ENCODE measurements at regions not wholly inside any gene's neighbourhood (a gene's known extent, or its start where the extent isn't known, plus 50 kb on each side); places are given as distances from the start of the nearest gene placed in this dataset.
"Not testable (repeated sequence)": the region's sequence is repeated elsewhere in the genome, so short reads cannot be mapped to it uniquely, and the experiment has no call there.

GRCh38 chr10:63675171-63675570 lies 154.0 kb downstream of the REEP3 start:
- no peak for DNase-seq

DNA sequence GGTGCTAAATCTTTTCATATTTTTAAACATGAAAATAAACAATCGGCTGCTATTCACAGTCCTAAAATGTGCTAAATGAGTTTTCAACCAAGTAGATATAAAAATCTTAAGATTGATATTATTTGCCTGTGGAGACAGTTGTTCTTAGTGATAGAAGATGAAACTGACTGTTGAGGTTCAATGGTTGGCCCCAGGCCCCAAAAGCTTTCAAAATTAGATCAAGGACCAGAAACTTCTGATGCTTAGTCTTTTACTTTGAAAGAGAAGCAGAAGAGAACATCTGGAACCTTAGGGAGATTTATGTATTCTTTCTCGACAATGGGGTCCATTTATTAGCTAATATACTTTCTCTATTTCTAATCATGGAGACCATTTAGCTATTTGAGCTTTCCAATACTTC lies 155.8 kb downstream of the REEP3 start:
- DNase-seq, result no peak

- DNase-seq, result not testable (repeated sequence)
Measured at GRCh38 chr10:63680545-63680944, 159.3 kb downstream of the REEP3 start.

GRCh38 chr10:63681993-63682697 lies 160.9 kb downstream of the REEP3 start:
- no peak for DNase-seq

- DNase-seq, result not testable (repeated sequence)
Measured at GRCh38 chr10:63682698-63683052, 161.5 kb downstream of the REEP3 start.

GRCh38 chr10:63683223-63683622 lies 162.0 kb downstream of the REEP3 start:
- no peak for DNase-seq

GRCh38 chr10:63683686-63684085 lies 162.5 kb downstream of the REEP3 start:
- DNase-seq, result no peak

DNA sequence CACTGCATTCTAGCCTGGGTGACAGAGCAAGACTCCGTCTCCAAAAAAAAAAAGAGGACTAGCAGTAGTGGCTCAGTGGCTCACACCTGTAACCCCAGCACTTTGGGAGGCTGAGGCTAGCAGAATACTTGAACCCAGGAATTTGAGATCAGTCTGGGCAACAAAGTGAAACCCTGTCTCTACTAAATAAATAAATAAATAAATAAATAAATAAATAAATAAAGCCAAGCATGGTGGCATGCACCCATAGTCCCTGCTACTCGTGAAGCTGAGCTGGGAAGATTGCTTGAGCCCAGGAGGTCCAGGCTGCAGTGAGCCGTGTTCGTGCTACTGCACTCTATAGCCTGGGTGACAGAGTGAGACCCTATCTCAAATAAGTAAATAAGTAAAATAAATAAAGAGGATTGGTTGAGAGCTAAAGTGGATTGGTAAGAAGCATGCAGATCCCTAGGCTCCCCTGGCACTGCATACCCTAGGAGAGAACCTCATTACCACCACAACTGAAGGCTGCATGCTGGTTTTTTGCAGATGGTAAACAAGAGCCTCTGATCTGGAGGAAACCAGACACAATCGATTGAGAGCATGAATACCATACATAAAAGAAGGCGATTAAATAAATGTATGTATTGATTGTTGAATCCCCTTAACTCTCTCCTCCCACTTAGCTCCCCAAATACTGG lies 163.2 kb downstream of the REEP3 start:
- no peak for DNase-seq

DNA sequence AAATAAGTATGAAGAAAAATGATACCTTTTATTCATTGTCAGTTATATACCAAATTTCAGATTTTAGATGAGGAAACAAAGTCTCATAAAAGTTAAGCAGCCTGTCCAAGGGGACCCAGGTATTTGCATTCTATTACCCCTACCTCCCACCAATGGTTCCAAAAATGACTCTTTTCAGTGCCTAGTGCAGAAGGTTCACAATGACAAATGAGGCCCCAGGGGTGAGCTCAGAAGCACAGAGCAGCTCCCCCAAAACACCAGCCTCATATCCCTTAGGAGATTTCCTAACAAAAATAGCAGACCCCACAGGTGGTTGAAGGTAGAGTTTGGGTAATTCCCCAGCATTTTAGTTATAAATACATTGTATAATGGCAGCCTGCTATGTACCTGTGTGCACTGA lies 168.6 kb downstream of the REEP3 start:
- no peak for DNase-seq

DNA sequence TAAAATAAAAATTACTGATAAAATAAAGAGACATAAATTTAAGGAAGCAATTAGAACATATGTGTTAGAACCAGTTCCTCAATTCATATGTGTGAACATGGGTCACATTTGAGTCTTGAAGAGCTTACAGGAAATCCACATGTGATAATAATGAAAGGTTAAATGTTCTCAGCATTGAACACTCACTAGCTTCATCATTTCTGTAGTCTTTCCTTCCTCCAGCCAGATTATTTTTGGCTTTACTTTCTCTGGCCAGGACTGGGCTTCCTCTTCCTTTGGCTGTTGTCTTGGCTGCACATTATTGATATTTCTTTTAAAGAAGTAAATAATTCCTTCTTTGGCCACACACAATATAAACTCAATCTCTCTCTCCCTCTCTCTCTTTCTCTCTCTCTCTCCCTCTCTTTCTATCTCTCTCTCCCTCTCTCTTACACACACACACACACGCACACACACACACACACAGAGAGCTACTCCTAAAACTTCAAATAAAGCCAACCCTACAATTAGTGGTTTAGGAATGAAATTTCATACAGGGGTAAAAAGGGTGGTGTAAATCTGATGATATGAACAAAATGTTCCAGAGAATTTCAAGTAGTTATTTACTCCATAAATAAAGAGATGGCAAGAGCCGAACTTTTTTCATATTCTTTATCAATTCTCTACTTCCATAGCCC lies 171.2 kb downstream of the REEP3 start:
- no peak for DNase-seq

DNA sequence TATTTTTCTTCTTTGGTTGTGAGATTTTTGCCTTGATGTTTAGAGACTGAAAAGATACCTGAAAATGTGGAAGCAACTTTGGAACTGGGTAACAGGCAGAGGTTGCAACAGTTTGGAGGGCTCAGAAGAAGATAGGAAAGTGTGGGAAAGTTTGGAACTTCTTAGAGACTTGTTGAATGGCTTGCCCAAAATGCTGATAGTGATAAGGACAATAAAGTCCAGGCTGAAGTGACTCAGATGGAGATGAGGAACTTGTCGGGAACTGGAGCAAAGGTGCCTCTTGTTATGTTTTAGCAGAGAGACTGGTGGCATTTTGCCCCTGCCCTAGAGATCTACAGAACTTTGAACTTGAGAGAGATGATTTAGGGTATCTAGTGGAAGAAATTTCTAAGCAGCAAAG lies 171.8 kb downstream of the REEP3 start:
- DNase-seq, result not testable (repeated sequence)

GRCh38 chr10:63696205-63696604 lies 175.0 kb downstream of the REEP3 start:
- no peak for DNase-seq

DNA sequence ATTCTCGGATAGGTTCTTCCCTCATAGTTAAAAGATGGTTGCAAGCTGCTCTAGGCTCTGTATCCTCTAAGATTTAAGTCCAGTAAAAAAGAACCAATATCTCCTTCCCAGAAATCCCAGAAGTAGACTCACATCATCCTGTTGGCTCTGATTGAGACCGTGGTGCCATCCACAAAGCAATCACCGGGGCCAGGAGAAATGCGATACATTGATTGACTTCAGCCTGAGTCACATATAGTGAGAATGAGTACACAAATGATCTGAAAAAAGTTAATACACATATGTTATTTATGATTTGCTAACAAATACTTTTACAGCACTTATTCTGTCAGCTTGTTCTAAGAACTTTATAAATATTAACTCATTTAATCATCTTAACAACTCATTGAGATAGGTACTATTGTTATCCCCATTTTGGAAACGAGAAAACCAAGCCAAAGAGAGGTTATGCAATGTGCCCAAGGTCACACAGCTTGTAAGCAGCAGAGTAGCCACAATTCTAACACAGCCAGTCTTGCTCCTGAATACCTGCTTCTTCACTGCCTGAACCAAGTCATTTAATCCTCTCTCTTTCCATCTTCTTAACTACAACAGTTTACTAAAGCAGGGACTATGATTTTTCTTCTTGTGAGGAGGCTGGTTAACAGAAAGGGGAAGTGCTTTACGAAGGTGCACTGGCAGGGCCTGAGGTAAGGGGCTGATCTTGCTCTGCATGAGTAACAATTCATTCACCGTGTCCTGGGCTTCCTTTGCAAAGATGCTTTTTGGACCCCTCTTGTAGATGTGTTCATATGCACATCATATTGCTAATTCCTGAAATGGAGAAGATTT lies 177.0 kb downstream of the REEP3 start:
- no peak for DNase-seq

DNA sequence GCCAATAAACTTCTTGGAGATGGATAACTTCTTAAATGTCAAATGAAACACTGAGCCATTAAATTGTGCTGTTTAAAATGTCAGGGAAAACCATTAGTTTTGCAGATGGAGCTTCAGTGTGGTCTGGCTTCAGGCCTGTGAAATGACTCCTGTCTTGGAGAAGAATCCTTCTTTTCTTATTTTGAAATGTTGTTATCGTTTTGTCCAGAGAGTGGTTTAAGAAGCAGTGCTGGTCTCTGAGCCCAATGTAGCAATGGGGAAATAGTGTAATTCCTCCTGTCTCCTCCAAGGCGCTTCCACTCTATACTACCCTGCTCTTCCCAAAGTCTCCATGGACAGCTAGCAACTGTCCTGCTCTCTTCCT lies 177.6 kb downstream of the REEP3 start:
- DNase-seq, result no peak

- no peak for DNase-seq
Measured at GRCh38 chr10:63699785-63700613, 178.8 kb downstream of the REEP3 start.

DNA sequence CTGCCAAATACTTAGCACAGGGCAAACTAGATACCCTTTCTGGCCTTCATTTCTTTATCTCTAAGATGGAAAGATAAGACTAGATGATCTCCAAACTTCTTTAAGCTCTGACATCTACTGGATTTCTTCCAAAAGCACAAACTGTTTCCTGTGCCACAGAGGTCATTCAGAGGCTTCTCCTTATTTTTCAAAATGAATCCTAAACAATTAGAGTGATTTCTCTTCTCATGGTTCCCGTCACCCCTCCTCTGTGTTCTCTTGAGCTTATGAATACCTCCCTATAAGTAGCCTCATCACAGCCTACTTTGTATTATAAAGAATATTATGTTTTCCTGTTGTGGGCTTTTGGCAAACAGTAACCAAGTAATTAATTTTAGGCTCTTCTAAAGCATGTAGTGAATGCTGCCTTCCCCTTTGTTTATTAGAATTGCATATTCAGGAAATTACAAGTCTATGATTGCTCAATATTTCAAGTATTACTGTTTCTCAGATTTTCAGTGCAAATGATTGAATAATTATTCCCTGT lies 179.5 kb downstream of the REEP3 start:
- no peak for DNase-seq

DNA sequence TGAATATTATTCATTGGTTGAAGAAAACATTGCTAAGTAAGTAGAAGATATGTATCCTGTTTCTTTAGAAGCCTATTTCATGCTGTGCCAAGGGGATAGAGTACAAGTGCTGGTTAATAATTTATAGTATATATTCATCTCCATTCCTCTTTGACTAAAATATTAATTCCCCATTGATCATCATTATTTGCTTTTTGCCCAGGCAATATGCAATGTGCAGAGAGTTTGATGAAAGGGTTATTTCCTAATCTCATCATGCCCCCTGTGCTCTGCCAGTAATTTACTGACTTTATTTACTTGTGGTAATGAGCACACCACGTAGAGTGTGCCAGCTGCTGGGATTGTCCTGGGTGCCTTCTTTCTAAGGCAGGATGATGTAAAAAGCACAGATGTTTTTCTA lies 180.9 kb downstream of the REEP3 start:
- DNase-seq, result no peak

- no peak for DNase-seq
Measured at GRCh38 chr10:63703113-63703670, 182.0 kb downstream of the REEP3 start.

DNA sequence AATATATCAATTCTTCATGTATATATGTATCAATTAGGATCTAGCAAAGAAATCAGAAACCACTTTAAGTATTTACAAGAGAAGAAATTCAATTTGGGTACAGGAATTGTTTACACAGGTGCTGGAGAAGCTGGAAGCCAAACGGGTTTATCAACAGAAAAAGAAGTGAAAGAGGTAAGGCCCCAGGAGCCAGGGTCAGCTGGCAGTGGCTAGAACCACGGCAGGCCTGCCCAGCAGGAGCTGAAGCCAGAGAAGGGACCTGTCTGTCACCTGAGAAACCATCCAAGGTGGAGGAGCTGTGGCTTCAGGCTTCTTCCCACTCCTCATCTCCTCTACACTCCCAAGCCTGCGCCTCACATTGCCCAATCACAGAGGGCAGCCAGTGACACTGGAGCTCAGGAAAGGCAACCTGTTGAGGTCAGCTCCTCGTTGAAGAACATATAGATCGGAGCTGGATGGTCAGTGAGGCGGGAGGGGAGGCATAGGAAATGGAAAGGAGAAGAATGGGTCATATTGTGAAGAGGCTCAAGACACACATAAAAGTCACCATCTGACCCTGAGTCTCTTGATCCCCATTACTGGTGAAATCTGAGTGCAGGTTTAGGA lies 182.6 kb downstream of the REEP3 start:
- DNase-seq, result no peak

GRCh38 chr10:63707254-63707910 lies 186.2 kb downstream of the REEP3 start:
- DNase-seq, result no peak

GRCh38 chr10:63708421-63708820 lies 187.2 kb downstream of the REEP3 start:
- DNase-seq, result no peak
